Liver (tissue), 8 donors: ENCODE measurements at regions not wholly inside any gene's neighbourhood (a gene's known extent, or its start where the extent isn't known, plus 50 kb on each side); places are given as distances from the start of the nearest gene placed in this dataset.

Experiments
- DNase-seq: peaks from one replicate; pipeline ENCODE4 v3.0.0-alpha.2; 2017; ENCODE audit warnings: low spot score
- H3K27ac ChIP-seq, 2 donors: one replicate each; pipeline ENCODE4 v1.7.0; 2013; ENCODE audit warnings: inconsistent platforms in 2 of 2, low read length in 2 of 2, control low read depth in 1 of 2, low read depth in 1 of 2, mild to moderate bottlenecking in 1 of 2
- H3K27me3 ChIP-seq, 4 donors: one replicate each; pipeline versions ENCODE4 v1.6.1 to v1.7.0; 2013; ENCODE audit warnings: low read length in 3 of 4, inconsistent platforms in 1 of 4, mild to moderate bottlenecking in 1 of 4, moderate library complexity in 1 of 4; ENCODE audit not compliant: control insufficient read depth in 4 of 4, insufficient read depth in 4 of 4
- H3K36me3 ChIP-seq, 4 donors: one replicate each; pipeline versions ENCODE4 v1.6.1 to v1.7.0; 2013; ENCODE audit warnings: low read length in 3 of 4, mild to moderate bottlenecking in 3 of 4, low read depth in 1 of 4, moderate library complexity in 1 of 4; ENCODE audit not compliant: control insufficient read depth in 4 of 4, insufficient read depth in 3 of 4
- H3K4me1 ChIP-seq, 4 donors: one replicate each; pipeline versions ENCODE4 v1.6.1 to v1.7.0; 2013; ENCODE audit warnings: low read length in 3 of 4, mild to moderate bottlenecking in 3 of 4, moderate library complexity in 1 of 4; ENCODE audit not compliant: control insufficient read depth in 4 of 4, insufficient read depth in 4 of 4
- H3K4me3 ChIP-seq, 3 donors: one replicate each; pipeline versions ENCODE4 v1.6.1 to v1.7.0; 2013; ENCODE audit warnings: low read length in 3 of 3, control low read depth in 1 of 3, low read depth in 1 of 3, mild to moderate bottlenecking in 1 of 3
- H3K9ac ChIP-seq, 2 donors: one replicate each; pipeline ENCODE4 v1.7.0; 2013; ENCODE audit warnings: low read length in 2 of 2, mild to moderate bottlenecking in 2 of 2, moderate library complexity in 2 of 2, control low read depth in 1 of 2, low read depth in 1 of 2
- H3K9me3 ChIP-seq, 4 donors: one replicate each; pipeline versions ENCODE4 v1.6.1 to v1.7.0; 2013; ENCODE audit warnings: low read length in 3 of 4; ENCODE audit not compliant: control insufficient read depth in 4 of 4
- ATF3 ChIP-seq: IDR thresholded peaks from 2 replicates; pipeline ENCODE4 v1.6.1; 2016; ENCODE audit warnings: antibody characterized with exemption
- CTCF ChIP-seq: fragments of 150-350 bp; IDR thresholded peaks from 2 replicates; pipeline ENCODE4 v1.5.1; 2017; ENCODE audit warnings: improper control_type of control experiment, low read depth, low read length; ENCODE audit not compliant: missing input control
- EGR1 ChIP-seq, 2 donors: IDR thresholded peaks; 2 replicates each; pipeline ENCODE4 v1.6.1; 2016 to 2018; ENCODE audit warnings: antibody characterized with exemption in 2 of 2, low read depth in 2 of 2
- FOXA1 ChIP-seq: IDR thresholded peaks from 2 replicates; pipeline ENCODE4 v1.6.1; 2016; ENCODE audit warnings: antibody characterized with exemption
- FOXA2 ChIP-seq: IDR thresholded peaks from 2 replicates; pipeline ENCODE4 v1.6.1; 2016; ENCODE audit warnings: antibody characterized with exemption
- GABPA ChIP-seq, 2 donors: IDR thresholded peaks in 1 of 2; conservative IDR thresholded peaks in 1 of 2; 2 replicates each; pipeline ENCODE4 v1.6.1; 2016; ENCODE audit warnings: antibody characterized with exemption in 2 of 2, mild to moderate bottlenecking in 1 of 2, moderate library complexity in 1 of 2
- HNF4A ChIP-seq, 2 donors: conservative IDR thresholded peaks; 2 replicates each; pipeline ENCODE4 v1.6.1; 2016; ENCODE audit warnings: antibody characterized with exemption in 2 of 2, mild to moderate bottlenecking in 2 of 2
- HNF4G ChIP-seq: IDR thresholded peaks from 2 replicates; pipeline ENCODE4 v1.6.1; 2016; ENCODE audit warnings: antibody characterized with exemption
- JUND ChIP-seq, 2 donors: IDR thresholded peaks; 2 replicates each; pipeline ENCODE4 v1.6.1; 2016; ENCODE audit warnings: antibody characterized with exemption in 2 of 2
- NR2F2 ChIP-seq: IDR thresholded peaks from 2 replicates; pipeline ENCODE4 v1.6.1; 2016; ENCODE audit warnings: antibody characterized with exemption
- RAD21 ChIP-seq, 2 donors: IDR thresholded peaks; 2 replicates each; pipeline ENCODE4 v1.6.1; 2016; ENCODE audit warnings: antibody characterized with exemption in 2 of 2, mild to moderate bottlenecking in 2 of 2
- RXRA ChIP-seq, 2 donors: IDR thresholded peaks; 2 replicates each; pipeline ENCODE4 v1.6.1; 2017 to 2018; ENCODE audit warnings: antibody characterized with exemption in 2 of 2, mild to moderate bottlenecking in 1 of 2
- SP1 ChIP-seq: IDR thresholded peaks from 2 replicates; pipeline ENCODE4 v1.6.1; 2018; ENCODE audit warnings: antibody characterized with exemption, mild to moderate bottlenecking
- TAF1 ChIP-seq: conservative IDR thresholded peaks from 2 replicates; pipeline ENCODE4 v1.6.1; 2016; ENCODE audit warnings: antibody characterized with exemption, mild to moderate bottlenecking
- YY1 ChIP-seq: IDR thresholded peaks from 2 replicates; pipeline ENCODE4 v1.6.1; 2016; ENCODE audit warnings: antibody characterized with exemption, mild to moderate bottlenecking
- ZBTB33 ChIP-seq: IDR thresholded peaks from 2 replicates; pipeline ENCODE4 v1.6.1; 2016; ENCODE audit warnings: antibody characterized with exemption
- WGBS: extraction: QIAGEN DNeasy Blood & Tissue Kit; methylation state at CpG from one replicate; pipeline ENCODE4 v1.1.7; 2013; 5-methylcytosine and 5-hydroxymethylcytosine counted together
- TF ChIP-seq, protein P1 (sequence below): IDR thresholded peaks from 2 replicates; pipeline ENCODE4 v1.6.1; 2016; ENCODE audit warnings: antibody characterized with exemption, mild to moderate bottlenecking
- TF ChIP-seq, protein P2 (sequence below): IDR thresholded peaks from 2 replicates; pipeline ENCODE4 v1.6.1; 2016; ENCODE audit warnings: antibody characterized with exemption
- donor health status: healthy.
- donor health status: healthy.
- donor health status: healthy.
- donor health status: healthy.
- donor health status: healthy.

- no peak overlapping the region for H3K9ac ChIP-seq
- H3K4me1 ChIP-seq = no peaks in the 10 kb centered on the region
- no peak overlapping the region for H3K27ac ChIP-seq
- H3K9me3 ChIP-seq = no peaks in the 10 kb centered on the region
- WGBS = 59% methylated on average over 3 of the region's 3 CpGs
- DNase-seq = no peak
- no peak for TF ChIP-seq ATF3
- TF ChIP-seq, protein P1, sequence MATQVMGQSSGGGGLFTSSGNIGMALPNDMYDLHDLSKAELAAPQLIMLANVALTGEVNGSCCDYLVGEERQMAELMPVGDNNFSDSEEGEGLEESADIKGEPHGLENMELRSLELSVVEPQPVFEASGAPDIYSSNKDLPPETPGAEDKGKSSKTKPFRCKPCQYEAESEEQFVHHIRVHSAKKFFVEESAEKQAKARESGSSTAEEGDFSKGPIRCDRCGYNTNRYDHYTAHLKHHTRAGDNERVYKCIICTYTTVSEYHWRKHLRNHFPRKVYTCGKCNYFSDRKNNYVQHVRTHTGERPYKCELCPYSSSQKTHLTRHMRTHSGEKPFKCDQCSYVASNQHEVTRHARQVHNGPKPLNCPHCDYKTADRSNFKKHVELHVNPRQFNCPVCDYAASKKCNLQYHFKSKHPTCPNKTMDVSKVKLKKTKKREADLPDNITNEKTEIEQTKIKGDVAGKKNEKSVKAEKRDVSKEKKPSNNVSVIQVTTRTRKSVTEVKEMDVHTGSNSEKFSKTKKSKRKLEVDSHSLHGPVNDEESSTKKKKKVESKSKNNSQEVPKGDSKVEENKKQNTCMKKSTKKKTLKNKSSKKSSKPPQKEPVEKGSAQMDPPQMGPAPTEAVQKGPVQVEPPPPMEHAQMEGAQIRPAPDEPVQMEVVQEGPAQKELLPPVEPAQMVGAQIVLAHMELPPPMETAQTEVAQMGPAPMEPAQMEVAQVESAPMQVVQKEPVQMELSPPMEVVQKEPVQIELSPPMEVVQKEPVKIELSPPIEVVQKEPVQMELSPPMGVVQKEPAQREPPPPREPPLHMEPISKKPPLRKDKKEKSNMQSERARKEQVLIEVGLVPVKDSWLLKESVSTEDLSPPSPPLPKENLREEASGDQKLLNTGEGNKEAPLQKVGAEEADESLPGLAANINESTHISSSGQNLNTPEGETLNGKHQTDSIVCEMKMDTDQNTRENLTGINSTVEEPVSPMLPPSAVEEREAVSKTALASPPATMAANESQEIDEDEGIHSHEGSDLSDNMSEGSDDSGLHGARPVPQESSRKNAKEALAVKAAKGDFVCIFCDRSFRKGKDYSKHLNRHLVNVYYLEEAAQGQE = no peak
- TF ChIP-seq RXRA (IDR thresholded peaks at IDR 0.05) = no peak
- TF ChIP-seq TAF1 = no peak
- TF ChIP-seq GABPA (IDR thresholded peaks at IDR 0.05 in 1 of 2, conservative IDR thresholded peaks at IDR 0.05 in 1 of 2) = no peak
- no peak for TF ChIP-seq HNF4G
- TF ChIP-seq JUND (IDR thresholded peaks at IDR 0.05) = no peak
- no peak for TF ChIP-seq NR2F2
- TF ChIP-seq, protein P2, sequence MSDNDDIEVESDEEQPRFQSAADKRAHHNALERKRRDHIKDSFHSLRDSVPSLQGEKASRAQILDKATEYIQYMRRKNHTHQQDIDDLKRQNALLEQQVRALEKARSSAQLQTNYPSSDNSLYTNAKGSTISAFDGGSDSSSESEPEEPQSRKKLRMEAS = no peak
- no peak for TF ChIP-seq RAD21 (IDR thresholded peaks at IDR 0.05)
- H3K36me3 ChIP-seq = no peaks in the 10 kb centered on the region
- H3K4me3 ChIP-seq = no peak overlapping the region
- H3K27me3 ChIP-seq = no peaks in the 10 kb centered on the region
These were observed 594.0 kb downstream of the NUP35 start for GRCh38 chr2:183718246-183718645.

DNA sequence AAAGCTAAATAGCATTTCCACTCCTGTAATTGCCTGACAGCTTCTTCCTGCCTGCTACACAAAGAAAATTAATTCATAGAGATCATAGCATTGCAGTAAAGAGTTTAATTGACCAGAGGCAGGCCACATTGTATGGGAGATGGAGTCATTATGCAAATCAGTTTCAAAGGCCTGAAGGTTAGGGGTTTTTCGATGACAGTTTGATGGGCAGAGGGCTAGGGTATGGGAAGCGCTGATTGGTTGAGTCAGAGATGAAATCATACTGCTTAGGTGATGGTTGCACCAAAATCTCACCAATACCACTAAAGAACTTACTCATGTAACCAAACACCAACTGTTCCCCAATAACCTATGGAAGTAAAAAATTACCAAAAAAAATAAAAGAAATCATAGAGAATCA lies 599.0 kb downstream of the NUP35 start:
- H3K27ac ChIP-seq = no peak overlapping the region
- H3K36me3 ChIP-seq = no peaks in the 10 kb centered on the region
- DNase-seq = no peak
- H3K4me1 ChIP-seq = no peaks in the 10 kb centered on the region
- no peaks in the 10 kb centered on the region for H3K9me3 ChIP-seq
- 75% methylated on average over 2 of the region's 2 CpGs for WGBS
- no peak overlapping the region for H3K4me3 ChIP-seq
- TF ChIP-seq CTCF = no peak
- TF ChIP-seq YY1 = no peak
- TF ChIP-seq EGR1 (IDR thresholded peaks at IDR 0.05; ENCODE audit: low read depth in 2 of 2) = no peak
- TF ChIP-seq, protein P1 = no peak
- no peak for TF ChIP-seq ATF3
- no peak for TF ChIP-seq FOXA2
- no peak for TF ChIP-seq FOXA1
- TF ChIP-seq SP1 = no peak
- no peak for TF ChIP-seq NR2F2
- no peak for TF ChIP-seq HNF4A (conservative IDR thresholded peaks at IDR 0.05)
- no peak for TF ChIP-seq ZBTB33
- TF ChIP-seq JUND (IDR thresholded peaks at IDR 0.05) = no peak
- no peak for TF ChIP-seq HNF4G
- TF ChIP-seq RXRA (IDR thresholded peaks at IDR 0.05) = no peak
- no peak for TF ChIP-seq RAD21 (IDR thresholded peaks at IDR 0.05)
- TF ChIP-seq, protein P2 = no peak
- TF ChIP-seq GABPA (IDR thresholded peaks at IDR 0.05 in 1 of 2, conservative IDR thresholded peaks at IDR 0.05 in 1 of 2) = no peak
- TF ChIP-seq TAF1 = no peak
- H3K9ac ChIP-seq = no peak overlapping the region
- H3K27me3 ChIP-seq = no peaks in the 10 kb centered on the region
